Peyer's patch (tissue), 4 donors: ENCODE measurements at regions not wholly inside any gene's neighbourhood (a gene's known extent, or its start where the extent isn't known, plus 50 kb on each side); places are given as distances from the start of the nearest gene placed in this dataset.

ENCODE experiments used
- CTCF ChIP-seq, 6 experiments: fragments of 450-650 bp in 4 of 6; fragments of 200-600 bp in 2 of 6; sonication (generic) in 1 of 6; IDR thresholded peaks; one replicate each; pipeline ENCODE4 v1.5.1; 2017 to 2019; ENCODE audit warnings: antibody characterized with exemption in 6 of 6, mild to moderate bottlenecking in 3 of 6, moderate library complexity in 1 of 6
- POLR2A ChIP-seq, 2 donors: fragments of 450-650 bp; IDR thresholded peaks; one replicate each; pipeline ENCODE4 v1.5.1; 2017; ENCODE audit warnings: antibody characterized with exemption in 2 of 2, mild to moderate bottlenecking in 2 of 2, moderate library complexity in 2 of 2

GRCh38 chr6:115554060-115554459 is 506.6 kb downstream of the FRK start:
- TF ChIP-seq CTCF (IDR thresholded peaks at IDR 0.05), result no peak
- no peak for TF ChIP-seq POLR2A (IDR thresholded peaks at IDR 0.05)
